RWPE2 (cell line): ENCODE measurements at regions not wholly inside any gene's neighbourhood (a gene's known extent, or its start where the extent isn't known, plus 50 kb on each side); places are given as distances from the start of the nearest gene placed in this dataset.

Experiments used
- ATAC-seq: fragments of 200-7000 bp; cut with Tn5 transposase; 3 replicates; pipeline ENCODE4 v1.9.1; 2021; ENCODE audit warnings: low read depth
- DNase-seq: peaks from one replicate; pipeline ENCODE4 v3.0.0-alpha.2; 2020; ENCODE audit warnings: low spot score
- H3K27ac ChIP-seq: fragments of 450-650 bp; 2 replicates; pipeline ENCODE4 v1.5.1; 2017; ENCODE audit warnings: mild to moderate bottlenecking; ENCODE audit not compliant: poor library complexity, severe bottlenecking
- H3K27me3 ChIP-seq: fragments of 250-450 bp; sonication (Bioruptor Pico); 2 replicates; pipeline ENCODE4 v1.5.1; 2021; ENCODE audit warnings: mild to moderate bottlenecking, moderate library complexity; ENCODE audit not compliant: insufficient read depth, poor library complexity, severe bottlenecking
- H3K36me3 ChIP-seq: fragments of 250-450 bp; sonication (Bioruptor Pico); 2 replicates; pipeline ENCODE4 v1.5.1; 2020; ENCODE audit warnings: low read depth, mild to moderate bottlenecking, moderate library complexity
- H3K4me1 ChIP-seq: fragments of 250-450 bp; sonication (Bioruptor Pico); 2 replicates; pipeline ENCODE4 v1.5.1; 2021; ENCODE audit warnings: mild to moderate bottlenecking, moderate library complexity; ENCODE audit not compliant: insufficient read depth, poor library complexity, severe bottlenecking
- H3K4me3 ChIP-seq: fragments of 250-450 bp; sonication (Bioruptor Pico); 2 replicates; pipeline ENCODE4 v1.5.1; 2021; ENCODE audit warnings: mild to moderate bottlenecking, moderate library complexity; ENCODE audit not compliant: severe bottlenecking
- H3K9me3 ChIP-seq: fragments of 250-450 bp; sonication (Bioruptor Pico); 2 replicates; pipeline ENCODE4 v1.5.1; 2021; ENCODE audit warnings: mild to moderate bottlenecking, moderate library complexity; ENCODE audit not compliant: severe bottlenecking
- CTCF ChIP-seq: fragments of 450-650 bp; IDR thresholded peaks from one replicate; pipeline ENCODE4 v1.5.1; 2017; ENCODE audit warnings: mild to moderate bottlenecking, moderate library complexity; ENCODE audit not compliant: poor library complexity, severe bottlenecking

GRCh38 chr4:55186700-55187099 is 61.3 kb upstream of the KDR start:
- Histone ChIP-seq H3K4me3 (no peak overlapping the region), H3K9me3 (no peaks in the 10 kb centered on the region), H3K27ac (no peak overlapping the region), H3K36me3 (no peaks in the 10 kb centered on the region), H3K27me3 (no peaks in the 10 kb centered on the region), H3K4me1 (peaks cover 17% of the 10 kb centered on the region)
- no peak for TF ChIP-seq CTCF
- ATAC-seq (no peak), DNase-seq (no peak)

GRCh38 chr4:55214172-55214571 is 88.8 kb upstream of the KDR start:
- no peak for DNase-seq
- Histone ChIP-seq H3K27me3 (no peaks in the 10 kb centered on the region), H3K4me1 (no peaks in the 10 kb centered on the region), H3K27ac (no peak overlapping the region), H3K36me3 (no peaks in the 10 kb centered on the region), H3K9me3 (no peaks in the 10 kb centered on the region), H3K4me3 (no peak overlapping the region)
- 0 out of 3 replicates have a peak, but pooled peaks have one; percentile 36 for ATAC-seq
- TF ChIP-seq CTCF, result no peak

GRCh38 chr4:55215087-55215486 is 89.7 kb upstream of the KDR start:
- Histone ChIP-seq H3K36me3 (no peaks in the 10 kb centered on the region), H3K27me3 (no peaks in the 10 kb centered on the region), H3K4me3 (no peak overlapping the region), H3K4me1 (no peaks in the 10 kb centered on the region), H3K9me3 (no peaks in the 10 kb centered on the region), H3K27ac (no peak overlapping the region)
- ATAC-seq (no peak), DNase-seq (no peak)
- TF ChIP-seq CTCF, result no peak

GRCh38 chr4:55216863-55217635 is 91.7 kb upstream of the KDR start:
- Histone ChIP-seq H3K4me1 (no peaks in the 10 kb centered on the region), H3K9me3 (no peaks in the 10 kb centered on the region), H3K27me3 (no peaks in the 10 kb centered on the region), H3K4me3 (no peak overlapping the region), H3K27ac (no peak overlapping the region), H3K36me3 (no peaks in the 10 kb centered on the region)
- ATAC-seq (no peak), DNase-seq (no peak)
- TF ChIP-seq CTCF, result no peak

GRCh38 chr4:55218041-55218440 is 92.6 kb upstream of the KDR start:
- H3K27me3 ChIP-seq, result no peaks in the 10 kb centered on the region
- TF ChIP-seq CTCF, result no peak
- no peak for DNase-seq
- no peak overlapping the region for H3K4me3 ChIP-seq
- no peaks in the 10 kb centered on the region for H3K9me3 ChIP-seq
- ATAC-seq, result no peak
- no peak overlapping the region for H3K27ac ChIP-seq
- H3K36me3 ChIP-seq, result no peaks in the 10 kb centered on the region
- no peaks in the 10 kb centered on the region for H3K4me1 ChIP-seq
